ENCODE measurements at regions not wholly inside any gene's neighbourhood (a gene's known extent, or its start where the extent isn't known, plus 50 kb on each side); places are given as distances from the start of the nearest gene placed in this dataset.

DNA sequence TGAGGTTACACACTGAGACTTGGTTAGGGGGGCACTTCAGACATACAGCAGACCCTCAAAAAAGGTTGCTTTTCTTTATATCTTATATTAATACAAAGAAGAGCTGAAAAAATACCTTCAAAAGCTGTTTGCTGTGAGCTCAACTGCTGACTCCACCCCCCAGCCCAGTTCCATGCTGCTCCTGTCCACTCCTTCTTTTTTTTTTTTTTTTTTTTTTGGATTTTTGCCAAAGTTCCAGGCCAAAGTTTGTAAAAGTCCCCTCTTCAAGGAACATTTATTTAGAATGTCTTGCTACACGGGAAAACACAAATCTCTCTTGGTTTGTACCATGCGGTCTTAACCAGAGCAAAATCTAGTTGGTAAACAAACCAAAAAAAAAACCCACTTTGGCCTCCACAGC, 85.3 kb upstream of the AKAP12 start:
- Histone ChIP-seq H3K36me3 (ENCODE audit: control insufficient read depth, insufficient read depth, low read length) (no peaks in the 10 kb centered on the region), H3K4me1 (ENCODE audit: control insufficient read depth, insufficient read depth, low read length, poor library complexity, severe bottlenecking) (no peaks in the 10 kb centered on the region), H3K27me3 (ENCODE audit: control insufficient read depth, insufficient read depth, low read length) (no peaks in the 10 kb centered on the region), H3K27ac (ENCODE audit: insufficient read depth, low read length, poor library complexity, severe bottlenecking) (no peak overlapping the region), H3K4me3 (ENCODE audit: low read depth, low read length) (no peak overlapping the region), H3K9me3 (ENCODE audit: control insufficient read depth in 2 of 2, low read length in 2 of 2) (no peaks in the 10 kb centered on the region)
- H3K27ac Mint-ChIP-seq = no peak overlapping the region
- no peaks in the 10 kb centered on the region for H3K4me1 Mint-ChIP-seq
- no peaks in the 10 kb centered on the region for H3K36me3 Mint-ChIP-seq
- DNase-seq (no peak), ATAC-seq (ENCODE audit: low read depth in 2 of 2) (no peak)
- peaks cover 0 to 3% (median 0%) of the 10 kb centered on the region in 7 donors for H3K9me3 Mint-ChIP-seq
- no peak overlapping the region for H3K4me3 Mint-ChIP-seq
- H3K27me3 Mint-ChIP-seq = peaks cover 19% of the 10 kb centered on the region

DNA sequence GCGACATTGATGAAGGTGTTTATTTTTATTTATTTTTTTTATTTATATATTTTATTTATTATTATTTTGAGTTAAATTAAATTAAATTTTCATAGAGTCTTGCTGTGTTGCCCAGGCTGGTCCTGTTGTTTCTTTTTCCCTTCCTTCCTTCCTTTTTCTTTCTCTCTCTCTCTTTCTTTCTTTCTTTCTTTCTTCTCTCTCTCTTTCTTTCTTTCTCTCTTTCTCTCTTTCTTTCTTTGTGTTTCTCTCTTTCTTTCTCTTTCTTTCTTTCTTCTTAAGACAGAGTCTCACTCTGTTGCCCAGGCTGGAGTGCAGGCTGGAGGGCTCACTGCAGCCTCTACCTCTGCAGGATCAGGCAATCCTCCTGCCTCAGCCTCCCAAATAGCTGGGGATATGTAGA, 84.7 kb upstream of the AKAP12 start:
- no peak overlapping the region for H3K27ac Mint-ChIP-seq
- no peak for ATAC-seq (ENCODE audit: low read depth in 2 of 2)

DNA sequence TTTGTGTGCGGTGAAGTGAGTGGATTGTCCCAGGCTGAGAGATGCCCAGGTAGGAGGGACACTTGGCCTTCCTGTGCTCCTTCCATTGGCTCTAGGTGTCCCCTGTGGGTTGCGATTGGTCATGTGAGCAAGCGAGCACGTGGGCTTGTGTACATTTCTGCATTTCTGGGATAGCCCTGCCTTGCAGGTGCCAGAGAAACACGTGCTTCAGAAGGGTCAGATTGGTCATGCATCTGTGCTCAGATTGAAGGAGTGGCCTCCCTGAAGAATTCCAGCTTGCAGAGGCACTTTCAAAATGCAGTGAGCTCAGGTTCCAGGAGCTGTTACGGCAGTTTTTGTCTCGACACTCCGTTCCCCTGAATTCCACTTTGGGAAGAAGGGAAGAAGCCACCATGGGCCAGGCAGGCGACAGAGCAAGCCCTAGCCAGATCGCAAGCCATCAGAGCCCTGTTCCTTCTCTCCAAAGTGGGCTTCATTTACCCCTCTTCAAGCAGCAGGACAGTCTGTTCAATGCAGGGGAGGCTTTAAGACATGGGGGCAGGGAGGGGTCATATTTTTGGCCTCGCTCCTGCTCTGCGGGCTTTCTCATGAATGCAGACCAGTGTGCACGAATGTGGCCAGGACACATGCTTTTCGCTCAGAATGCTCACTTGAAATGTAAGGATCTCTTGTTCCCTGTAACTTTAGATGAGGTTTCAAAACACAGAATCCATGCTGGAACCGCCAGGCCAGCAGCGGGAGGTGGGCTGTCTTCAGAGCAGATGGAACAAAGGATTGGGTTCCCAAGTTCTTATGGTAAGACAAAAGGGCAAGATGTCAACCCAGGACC, 78.6 kb upstream of the AKAP12 start:
- Histone ChIP-seq H3K36me3 (ENCODE audit: control insufficient read depth, insufficient read depth, low read length) (no peaks in the 10 kb centered on the region), H3K9me3 (ENCODE audit: control insufficient read depth in 2 of 2, low read length in 2 of 2) (no peaks in the 10 kb centered on the region), H3K4me1 (ENCODE audit: control insufficient read depth, insufficient read depth, low read length, poor library complexity, severe bottlenecking) (no peaks in the 10 kb centered on the region), H3K27ac (ENCODE audit: insufficient read depth, low read length, poor library complexity, severe bottlenecking) (no peak overlapping the region), H3K27me3 (ENCODE audit: control insufficient read depth, insufficient read depth, low read length) (no peaks in the 10 kb centered on the region), H3K4me3 (ENCODE audit: low read depth, low read length) (no peak overlapping the region)
- no peak for ATAC-seq (ENCODE audit: low read depth in 2 of 2)
- Mint-ChIP-seq H3K36me3 (no peaks in the 10 kb centered on the region), H3K9me3 (no peaks in the 10 kb centered on the region), H3K4me3 (no peak overlapping the region), H3K4me1 (no peaks in the 10 kb centered on the region), H3K27ac (no peak overlapping the region), H3K27me3 (peaks cover 8% of the 10 kb centered on the region)
- DNase-seq = no peak

More for the DNA sequence above, 84.7 kb upstream of the AKAP12 start:
- H3K4me3 ChIP-seq (ENCODE audit: low read depth, low read length) = no peak overlapping the region
- H3K27ac ChIP-seq (ENCODE audit: insufficient read depth, low read length, poor library complexity, severe bottlenecking) = no peak overlapping the region
- DNase-seq = no peak
- peaks cover 0 to 3% (median 0%) of the 10 kb centered on the region in 7 donors for H3K9me3 Mint-ChIP-seq
- H3K4me3 Mint-ChIP-seq = no peak overlapping the region
- H3K4me1 Mint-ChIP-seq = no peaks in the 10 kb centered on the region
- no peaks in the 10 kb centered on the region for H3K4me1 ChIP-seq (ENCODE audit: control insufficient read depth, insufficient read depth, low read length, poor library complexity, severe bottlenecking)
- H3K36me3 Mint-ChIP-seq = no peaks in the 10 kb centered on the region
- H3K36me3 ChIP-seq (ENCODE audit: control insufficient read depth, insufficient read depth, low read length) = no peaks in the 10 kb centered on the region
- H3K27me3 Mint-ChIP-seq = peaks cover 19% of the 10 kb centered on the region
- no peaks in the 10 kb centered on the region for H3K9me3 ChIP-seq (ENCODE audit: control insufficient read depth in 2 of 2, low read length in 2 of 2)
- no peaks in the 10 kb centered on the region for H3K27me3 ChIP-seq (ENCODE audit: control insufficient read depth, insufficient read depth, low read length)

DNA sequence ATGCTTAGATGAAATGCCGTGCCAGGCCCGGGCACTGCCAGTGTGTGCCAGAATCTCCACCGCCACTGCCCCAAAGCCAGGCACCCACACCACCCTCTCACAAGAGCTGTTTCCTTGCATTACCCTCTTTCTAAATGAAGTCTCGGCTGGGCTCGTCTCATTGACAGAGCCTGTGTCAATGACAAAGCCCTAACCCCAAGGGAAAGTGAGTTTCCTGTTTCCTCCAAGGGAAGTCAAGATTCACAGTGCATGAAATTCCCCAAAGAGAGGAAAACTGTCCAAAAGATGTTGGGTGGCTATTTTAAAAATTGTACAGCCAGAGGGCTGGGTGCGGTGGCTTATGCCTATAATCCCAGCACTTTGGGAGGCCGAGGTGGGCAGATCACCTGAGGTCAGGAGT, 75.4 kb upstream of the AKAP12 start:
- no peaks in the 10 kb centered on the region for H3K27me3 ChIP-seq (ENCODE audit: control insufficient read depth, insufficient read depth, low read length)
- H3K4me1 ChIP-seq (ENCODE audit: control insufficient read depth, insufficient read depth, low read length, poor library complexity, severe bottlenecking) = no peaks in the 10 kb centered on the region
- ATAC-seq (ENCODE audit: low read depth in 2 of 2) (no peak), DNase-seq (no peak)
- no peak overlapping the region for H3K4me3 ChIP-seq (ENCODE audit: low read depth, low read length)
- H3K36me3 ChIP-seq (ENCODE audit: control insufficient read depth, insufficient read depth, low read length) = no peaks in the 10 kb centered on the region
- H3K27ac ChIP-seq (ENCODE audit: insufficient read depth, low read length, poor library complexity, severe bottlenecking) = no peak overlapping the region
- H3K27me3 Mint-ChIP-seq = peaks cover 4% of the 10 kb centered on the region
- no peak overlapping the region for H3K27ac Mint-ChIP-seq
- H3K9me3 ChIP-seq (ENCODE audit: control insufficient read depth in 2 of 2, low read length in 2 of 2) = no peaks in the 10 kb centered on the region
- H3K4me1 Mint-ChIP-seq = no peaks in the 10 kb centered on the region
- H3K4me3 Mint-ChIP-seq = no peak overlapping the region
- H3K9me3 Mint-ChIP-seq = peaks cover 0 to 4% (median 0%) of the 10 kb centered on the region in 7 donors
- no peaks in the 10 kb centered on the region for H3K36me3 Mint-ChIP-seq

DNA sequence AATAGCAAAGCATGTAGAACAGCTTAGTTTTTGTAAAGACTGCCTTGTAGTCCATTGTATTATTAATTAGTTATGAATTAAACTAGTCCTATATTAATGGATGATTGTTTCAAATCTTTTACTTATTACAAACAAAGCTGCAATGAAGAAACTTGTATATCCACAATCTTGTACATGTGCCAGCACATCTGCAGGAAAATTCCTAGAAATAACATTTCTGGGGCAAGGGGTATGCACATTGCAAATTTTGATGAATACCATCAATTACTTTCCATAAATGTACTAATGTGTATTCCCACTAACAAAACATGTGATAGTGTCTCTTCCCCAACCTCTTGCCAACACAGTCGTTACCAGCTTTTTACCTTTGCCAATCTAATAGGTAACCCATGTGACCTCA, 73.6 kb upstream of the AKAP12 start:
- peaks cover 4% of the 10 kb centered on the region for H3K27me3 Mint-ChIP-seq
- H3K9me3 ChIP-seq (ENCODE audit: control insufficient read depth in 2 of 2, low read length in 2 of 2) = no peaks in the 10 kb centered on the region
- no peak overlapping the region for H3K27ac ChIP-seq (ENCODE audit: insufficient read depth, low read length, poor library complexity, severe bottlenecking)
- H3K27ac Mint-ChIP-seq = no peak overlapping the region
- H3K36me3 ChIP-seq (ENCODE audit: control insufficient read depth, insufficient read depth, low read length) = no peaks in the 10 kb centered on the region
- no peaks in the 10 kb centered on the region for H3K4me1 ChIP-seq (ENCODE audit: control insufficient read depth, insufficient read depth, low read length, poor library complexity, severe bottlenecking)
- H3K9me3 Mint-ChIP-seq = peaks cover 0 to 4% (median 0%) of the 10 kb centered on the region in 7 donors
- no peaks in the 10 kb centered on the region for H3K4me1 Mint-ChIP-seq
- no peak for ATAC-seq (ENCODE audit: low read depth in 2 of 2)
- no peak for DNase-seq
- H3K4me3 Mint-ChIP-seq = no peak overlapping the region
- no peaks in the 10 kb centered on the region for H3K27me3 ChIP-seq (ENCODE audit: control insufficient read depth, insufficient read depth, low read length)
- no peak overlapping the region for H3K4me3 ChIP-seq (ENCODE audit: low read depth, low read length)
- H3K36me3 Mint-ChIP-seq = no peaks in the 10 kb centered on the region

DNA sequence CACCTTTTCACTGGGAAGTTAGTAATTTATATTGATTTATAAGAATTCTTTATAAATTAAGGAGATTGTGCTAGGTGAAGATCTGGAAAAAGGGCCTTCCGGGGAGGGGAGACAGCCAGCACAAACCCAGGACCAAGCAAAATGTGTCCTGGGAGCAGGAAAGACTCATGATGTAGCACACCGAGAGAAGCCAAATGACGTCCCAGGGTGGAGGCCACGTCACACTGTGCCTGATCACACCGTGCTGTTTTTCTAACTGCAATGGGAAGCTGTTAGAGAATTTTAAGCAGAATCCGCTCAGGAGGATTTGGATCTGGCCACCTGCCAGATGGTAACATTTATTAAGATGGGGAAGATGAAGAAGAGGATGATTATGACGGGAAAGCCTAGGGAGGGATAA, 72.7 kb upstream of the AKAP12 start:
- Mint-ChIP-seq H3K4me1 (no peaks in the 10 kb centered on the region), H3K36me3 (no peaks in the 10 kb centered on the region), H3K27ac (no peak overlapping the region), H3K27me3 (peaks cover 4% of the 10 kb centered on the region), H3K4me3 (no peak overlapping the region), H3K9me3 (peaks cover 0 to 4% (median 0%) of the 10 kb centered on the region in 7 donors)
- Histone ChIP-seq H3K27ac (ENCODE audit: insufficient read depth, low read length, poor library complexity, severe bottlenecking) (no peak overlapping the region), H3K36me3 (ENCODE audit: control insufficient read depth, insufficient read depth, low read length) (no peaks in the 10 kb centered on the region), H3K4me1 (ENCODE audit: control insufficient read depth, insufficient read depth, low read length, poor library complexity, severe bottlenecking) (no peaks in the 10 kb centered on the region), H3K9me3 (ENCODE audit: control insufficient read depth in 2 of 2, low read length in 2 of 2) (no peaks in the 10 kb centered on the region), H3K4me3 (ENCODE audit: low read depth, low read length) (no peak overlapping the region), H3K27me3 (ENCODE audit: control insufficient read depth, insufficient read depth, low read length) (no peaks in the 10 kb centered on the region)
- ATAC-seq (ENCODE audit: low read depth in 2 of 2) = no peak
- DNase-seq = no peak

DNA sequence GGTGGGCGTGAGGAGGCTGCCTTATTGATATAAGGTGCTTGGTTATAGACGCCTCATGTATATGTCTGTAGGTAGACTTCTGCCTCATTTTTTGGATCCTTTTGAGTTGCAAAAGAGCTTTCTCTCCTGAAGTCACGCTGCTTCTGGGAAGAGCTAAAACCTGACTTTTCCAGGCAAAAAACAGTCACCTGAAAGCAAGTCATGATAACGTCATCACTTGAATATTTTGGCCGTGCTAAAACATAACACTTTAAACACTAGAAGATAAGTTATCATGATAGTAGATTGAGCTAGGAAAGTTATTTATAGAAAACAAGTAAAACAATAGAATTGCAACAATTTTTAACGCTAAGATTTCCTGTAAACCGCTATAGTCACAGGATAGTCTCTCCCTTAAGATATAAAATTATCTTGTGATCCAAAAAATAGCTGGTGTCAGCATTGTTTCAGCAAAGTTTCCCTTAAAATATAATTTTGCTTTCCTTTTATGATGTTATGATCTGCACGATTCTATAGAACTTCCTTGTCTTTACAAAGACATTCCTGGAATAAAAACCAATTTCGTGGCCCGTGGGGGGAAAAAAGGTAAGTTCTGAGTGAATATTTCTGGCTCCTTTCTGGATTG, 69.0 kb upstream of the AKAP12 start:
- Histone ChIP-seq H3K9me3 (ENCODE audit: control insufficient read depth in 2 of 2, low read length in 2 of 2) (no peaks in the 10 kb centered on the region), H3K27me3 (ENCODE audit: control insufficient read depth, insufficient read depth, low read length) (no peaks in the 10 kb centered on the region), H3K4me1 (ENCODE audit: control insufficient read depth, insufficient read depth, low read length, poor library complexity, severe bottlenecking) (no peaks in the 10 kb centered on the region), H3K36me3 (ENCODE audit: control insufficient read depth, insufficient read depth, low read length) (no peaks in the 10 kb centered on the region), H3K4me3 (ENCODE audit: low read depth, low read length) (no peak overlapping the region), H3K27ac (ENCODE audit: insufficient read depth, low read length, poor library complexity, severe bottlenecking) (no peak overlapping the region)
- peaks cover 0 to 4% (median 0%) of the 10 kb centered on the region in 7 donors for H3K9me3 Mint-ChIP-seq
- H3K4me3 Mint-ChIP-seq = no peak overlapping the region
- H3K36me3 Mint-ChIP-seq = no peaks in the 10 kb centered on the region
- ATAC-seq (ENCODE audit: low read depth in 2 of 2) (no peak), DNase-seq (no peak)
- H3K4me1 Mint-ChIP-seq = no peaks in the 10 kb centered on the region
- peaks cover 4% of the 10 kb centered on the region for H3K27me3 Mint-ChIP-seq
- no peak overlapping the region for H3K27ac Mint-ChIP-seq

DNA sequence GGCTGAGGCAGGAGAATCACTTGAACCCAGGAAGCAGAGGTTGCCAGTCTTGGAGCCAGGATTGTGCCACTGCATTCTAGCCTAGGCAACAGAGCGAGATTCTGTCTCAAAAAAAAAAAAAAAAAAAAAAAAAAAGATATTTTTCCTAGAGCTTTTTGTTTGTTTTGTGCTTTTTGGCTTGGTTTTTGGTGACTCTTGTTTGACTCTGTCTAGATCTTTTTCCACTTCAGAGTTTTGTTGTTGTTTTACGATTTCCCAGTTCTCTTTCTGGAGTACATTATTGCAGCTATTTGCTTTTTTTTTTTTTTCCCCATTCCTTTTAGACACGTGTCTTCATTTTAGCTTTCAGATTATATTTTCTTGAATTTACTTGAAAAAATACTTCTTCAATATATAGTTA, 67.0 kb upstream of the AKAP12 start:
- no peak overlapping the region for H3K27ac Mint-ChIP-seq
- H3K27me3 ChIP-seq (ENCODE audit: control insufficient read depth, insufficient read depth, low read length) = no peaks in the 10 kb centered on the region
- no peaks in the 10 kb centered on the region for H3K4me1 ChIP-seq (ENCODE audit: control insufficient read depth, insufficient read depth, low read length, poor library complexity, severe bottlenecking)
- H3K36me3 Mint-ChIP-seq = no peaks in the 10 kb centered on the region
- H3K36me3 ChIP-seq (ENCODE audit: control insufficient read depth, insufficient read depth, low read length) = no peaks in the 10 kb centered on the region
- H3K27ac ChIP-seq (ENCODE audit: insufficient read depth, low read length, poor library complexity, severe bottlenecking) = no peak overlapping the region
- H3K9me3 ChIP-seq (ENCODE audit: control insufficient read depth in 2 of 2, low read length in 2 of 2) = no peaks in the 10 kb centered on the region
- DNase-seq = no peak
- no peak overlapping the region for H3K4me3 ChIP-seq (ENCODE audit: low read depth, low read length)
- no peak for ATAC-seq (ENCODE audit: low read depth in 2 of 2)
- no peak overlapping the region for H3K4me3 Mint-ChIP-seq
- H3K4me1 Mint-ChIP-seq = no peaks in the 10 kb centered on the region
- peaks cover 8% of the 10 kb centered on the region for H3K27me3 Mint-ChIP-seq
- H3K9me3 Mint-ChIP-seq = peaks cover 0 to 2% (median 0%) of the 10 kb centered on the region in 7 donors
